Activated T-helper 2 cell treated with anti-CD3 and anti-CD28 coated beads, Interferon-gamma antibody, Interleukin-2, Interleukin-4, amounts not matched to agents 10 μg/mL and 5 μg/mL and 100 μg/mL, durations not matched to agents 14 hours and 24 hours and 36 hours (primary cell): ENCODE measurements at regions not wholly inside any gene's neighbourhood (a gene's known extent, or its start where the extent isn't known, plus 50 kb on each side); places are given as distances from the start of the nearest gene placed in this dataset.

Experiments
- DNase-seq: peaks from one replicate; pipeline ENCODE4 v3.0.0; 2021; ENCODE audit warnings: low spot score
- H3K27ac Mint-ChIP-seq: one replicate; pipeline ENCODE4 v1.8.0; 2021; ENCODE audit warnings: mixed read lengths
- H3K27me3 Mint-ChIP-seq: one replicate; pipeline ENCODE4 v1.8.0; 2021; ENCODE audit warnings: low read depth, mixed read lengths
- H3K36me3 Mint-ChIP-seq: one replicate; pipeline ENCODE4 v1.8.0; 2021; ENCODE audit warnings: low read depth, mixed read lengths
- H3K4me1 Mint-ChIP-seq: one replicate; pipeline ENCODE4 v1.8.0; 2021; ENCODE audit warnings: low read depth, mixed read lengths
- H3K4me3 Mint-ChIP-seq: one replicate; pipeline ENCODE4 v1.8.0; 2021; ENCODE audit warnings: low read depth, mild to moderate bottlenecking, moderate library complexity, mixed read lengths
- H3K9me3 Mint-ChIP-seq: one replicate; pipeline ENCODE4 v1.8.0; 2021; ENCODE audit warnings: mixed read lengths
- intact Hi-C: fragments of 100-400 bp; cut with micrococcal nuclease; formaldehyde crosslinking; loops from one replicate; pipeline ENCODE4 v1.15.1; 2023

GRCh38 chr1:59125676-59126320 lies 171.1 kb upstream of the FGGY start:
- peaks cover 18% of the 10 kb centered on the region for H3K4me1 Mint-ChIP-seq
- DNase-seq: no peak
- H3K4me3 Mint-ChIP-seq: no peak overlapping the region
- no peak overlapping the region for H3K27ac Mint-ChIP-seq
- peaks cover 3% of the 10 kb centered on the region for H3K27me3 Mint-ChIP-seq
- intact Hi-C loops: loop anchor here (2.0 to 5.0 kb wide), 2 partner anchors 17 to 53 kb away; no protein-coding TSS in a partner anchor
- H3K36me3 Mint-ChIP-seq: no peaks in the 10 kb centered on the region
- peaks cover 13% of the 10 kb centered on the region for H3K9me3 Mint-ChIP-seq

GRCh38 chr1:59126366-59126765 lies 170.5 kb upstream of the FGGY start:
- Mint-ChIP-seq H3K4me3 (no peak overlapping the region), H3K4me1 (peaks cover 18% of the 10 kb centered on the region), H3K27me3 (peaks cover 2% of the 10 kb centered on the region), H3K9me3 (peaks cover 13% of the 10 kb centered on the region), H3K36me3 (no peaks in the 10 kb centered on the region), H3K27ac (peak overlapping the region; percentile 26)
- no peak for DNase-seq
- intact Hi-C loops: loop anchor here (2.0 to 5.0 kb wide), 2 partner anchors 16 to 54 kb away; no protein-coding TSS in a partner anchor

GRCh38 chr1:59128239-59128736 lies 168.6 kb upstream of the FGGY start:
- H3K4me1 Mint-ChIP-seq: peaks cover 23% of the 10 kb centered on the region
- H3K36me3 Mint-ChIP-seq: no peaks in the 10 kb centered on the region
- no peak overlapping the region for H3K27ac Mint-ChIP-seq
- intact Hi-C loops: loop anchor here (5.0 kb wide), 1 partner anchor 56 kb away; no protein-coding TSS in a partner anchor
- H3K9me3 Mint-ChIP-seq: peaks cover 13% of the 10 kb centered on the region
- H3K4me3 Mint-ChIP-seq: no peak overlapping the region
- H3K27me3 Mint-ChIP-seq: no peaks in the 10 kb centered on the region
- DNase-seq: no peak

GRCh38 chr1:59128784-59129227 lies 168.1 kb upstream of the FGGY start:
- peaks cover 13% of the 10 kb centered on the region for H3K9me3 Mint-ChIP-seq
- peaks cover 2% of the 10 kb centered on the region for H3K36me3 Mint-ChIP-seq
- DNase-seq: no peak
- H3K4me3 Mint-ChIP-seq: no peak overlapping the region
- H3K27me3 Mint-ChIP-seq: peaks cover 4% of the 10 kb centered on the region
- peaks cover 27% of the 10 kb centered on the region for H3K4me1 Mint-ChIP-seq
- intact Hi-C loops: loop anchor here (5.0 kb wide), 1 partner anchor 57 kb away; no protein-coding TSS in a partner anchor
- no peak overlapping the region for H3K27ac Mint-ChIP-seq

GRCh38 chr1:59132295-59132694 lies 164.6 kb upstream of the FGGY start:
- intact Hi-C loops: no loop called here
- H3K4me3 Mint-ChIP-seq: no peak overlapping the region
- H3K36me3 Mint-ChIP-seq: peaks cover 2% of the 10 kb centered on the region
- no peaks in the 10 kb centered on the region for H3K9me3 Mint-ChIP-seq
- H3K27ac Mint-ChIP-seq: no peak overlapping the region
- DNase-seq: no peak
- H3K4me1 Mint-ChIP-seq: peaks cover 18% of the 10 kb centered on the region
- H3K27me3 Mint-ChIP-seq: peaks cover 4% of the 10 kb centered on the region

- H3K27me3 Mint-ChIP-seq: peaks cover 4% of the 10 kb centered on the region
Observed at GRCh38 chr1:59133997-59134396, 162.9 kb upstream of the FGGY start.

GRCh38 chr1:59135761-59136255 lies 161.1 kb upstream of the FGGY start:
- Mint-ChIP-seq H3K4me3 (no peak overlapping the region), H3K36me3 (peaks cover 2% of the 10 kb centered on the region)
- intact Hi-C loops: no loop called here

More at GRCh38 chr1:59133997-59134396, 162.9 kb upstream of the FGGY start:
- Mint-ChIP-seq H3K4me3 (no peak overlapping the region), H3K27ac (no peak overlapping the region), H3K4me1 (peaks cover 24% of the 10 kb centered on the region), H3K9me3 (no peaks in the 10 kb centered on the region), H3K36me3 (peaks cover 2% of the 10 kb centered on the region)
- intact Hi-C loops: no loop called here
- no peak for DNase-seq

GRCh38 chr1:59136541-59137275 lies 160.2 kb upstream of the FGGY start:
- no peak for DNase-seq
- H3K4me1 Mint-ChIP-seq: peaks cover 41% of the 10 kb centered on the region
- intact Hi-C loops: loop anchor here (1.0 kb wide), 1 partner anchor 347 kb away; no protein-coding TSS in a partner anchor
- H3K27me3 Mint-ChIP-seq: peaks cover 4% of the 10 kb centered on the region
- no peak overlapping the region for H3K27ac Mint-ChIP-seq
- no peaks in the 10 kb centered on the region for H3K9me3 Mint-ChIP-seq
- H3K36me3 Mint-ChIP-seq: peaks cover 2% of the 10 kb centered on the region
- no peak overlapping the region for H3K4me3 Mint-ChIP-seq

More at GRCh38 chr1:59135761-59136255, 161.1 kb upstream of the FGGY start:
- Mint-ChIP-seq H3K9me3 (no peaks in the 10 kb centered on the region), H3K27me3 (peaks cover 4% of the 10 kb centered on the region), H3K4me1 (peaks cover 36% of the 10 kb centered on the region), H3K27ac (no peak overlapping the region)
- DNase-seq: no peak

GRCh38 chr1:59137276-59137615 lies 159.6 kb upstream of the FGGY start:
- DNase-seq: no peak
- peaks cover 42% of the 10 kb centered on the region for H3K4me1 Mint-ChIP-seq
- H3K4me3 Mint-ChIP-seq: no peak overlapping the region
- intact Hi-C loops: loop anchor here (1.0 kb wide), 1 partner anchor 348 kb away; no protein-coding TSS in a partner anchor
- peaks cover 2% of the 10 kb centered on the region for H3K36me3 Mint-ChIP-seq
- no peaks in the 10 kb centered on the region for H3K9me3 Mint-ChIP-seq
- H3K27ac Mint-ChIP-seq: no peak overlapping the region
- peaks cover 4% of the 10 kb centered on the region for H3K27me3 Mint-ChIP-seq

- peaks cover 4% of the 10 kb centered on the region for H3K27me3 Mint-ChIP-seq
- peaks cover 2% of the 10 kb centered on the region for H3K36me3 Mint-ChIP-seq
- intact Hi-C loops: loop anchor here (1.0 kb wide), 1 partner anchor 349 kb away; no protein-coding TSS in a partner anchor
Observed at GRCh38 chr1:59137968-59138367, 158.9 kb upstream of the FGGY start.

GRCh38 chr1:59138402-59138801 lies 158.5 kb upstream of the FGGY start:
- Mint-ChIP-seq H3K36me3 (peaks cover 2% of the 10 kb centered on the region), H3K4me3 (no peak overlapping the region), H3K4me1 (peaks cover 50% of the 10 kb centered on the region), H3K27me3 (peaks cover 4% of the 10 kb centered on the region), H3K9me3 (no peaks in the 10 kb centered on the region), H3K27ac (no peak overlapping the region)
- intact Hi-C loops: no loop called here
- DNase-seq: no peak

More at GRCh38 chr1:59137968-59138367, 158.9 kb upstream of the FGGY start:
- Mint-ChIP-seq H3K4me3 (no peak overlapping the region), H3K27ac (no peak overlapping the region), H3K9me3 (no peaks in the 10 kb centered on the region), H3K4me1 (peaks cover 46% of the 10 kb centered on the region)
- DNase-seq: no peak

- Mint-ChIP-seq H3K4me1 (peaks cover 53% of the 10 kb centered on the region), H3K27ac (no peak overlapping the region), H3K4me3 (no peak overlapping the region), H3K36me3 (no peaks in the 10 kb centered on the region), H3K27me3 (no peaks in the 10 kb centered on the region), H3K9me3 (no peaks in the 10 kb centered on the region)
- intact Hi-C loops: no loop called here
- no peak for DNase-seq
Observed at GRCh38 chr1:59139396-59139795, 157.5 kb upstream of the FGGY start.
